ENCODE measurements at regions not wholly inside any gene's neighbourhood (a gene's known extent, or its start where the extent isn't known, plus 50 kb on each side); places are given as distances from the start of the nearest gene placed in this dataset.

DNA sequence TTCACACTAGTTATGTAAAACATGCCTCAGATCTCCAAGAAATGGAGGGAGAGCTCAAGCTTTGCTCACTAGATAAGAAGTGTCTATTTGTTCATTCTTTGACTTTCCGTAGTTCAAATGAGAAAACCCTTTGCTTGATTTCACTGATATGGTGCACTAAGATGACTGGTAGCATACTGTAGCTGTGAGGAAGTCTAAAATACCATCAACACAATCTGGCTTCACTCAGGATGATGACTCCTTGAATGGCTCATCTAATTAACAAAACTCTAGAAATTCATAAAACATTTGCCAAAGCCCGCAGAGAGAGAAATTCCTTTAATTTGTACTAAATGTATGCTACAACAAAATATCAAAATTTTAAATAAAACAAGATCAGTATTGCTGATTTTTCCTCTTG is 152.8 kb upstream of the STK17B start:
- peaks cover 11% of the 10 kb centered on the region for H3K4me1 ChIP-seq (ENCODE audit: insufficient read depth)
- TF ChIP-seq CREB1 (CRISPR knock-in tag; IDR thresholded peaks at IDR 0.05; ENCODE audit: low read depth), result no peak
- TF ChIP-seq STAT1 (IDR thresholded peaks at IDR 0.05; ENCODE audit: unreplicated experiment), result no peak
- TF ChIP-seq JUNB (IDR thresholded peaks at IDR 0.05; ENCODE audit: unreplicated experiment), result no peak
- no peak for TF ChIP-seq EZH2 (IDR thresholded peaks at IDR 0.05; ENCODE audit: low read depth, unreplicated experiment)
- TF ChIP-seq, protein P1, sequence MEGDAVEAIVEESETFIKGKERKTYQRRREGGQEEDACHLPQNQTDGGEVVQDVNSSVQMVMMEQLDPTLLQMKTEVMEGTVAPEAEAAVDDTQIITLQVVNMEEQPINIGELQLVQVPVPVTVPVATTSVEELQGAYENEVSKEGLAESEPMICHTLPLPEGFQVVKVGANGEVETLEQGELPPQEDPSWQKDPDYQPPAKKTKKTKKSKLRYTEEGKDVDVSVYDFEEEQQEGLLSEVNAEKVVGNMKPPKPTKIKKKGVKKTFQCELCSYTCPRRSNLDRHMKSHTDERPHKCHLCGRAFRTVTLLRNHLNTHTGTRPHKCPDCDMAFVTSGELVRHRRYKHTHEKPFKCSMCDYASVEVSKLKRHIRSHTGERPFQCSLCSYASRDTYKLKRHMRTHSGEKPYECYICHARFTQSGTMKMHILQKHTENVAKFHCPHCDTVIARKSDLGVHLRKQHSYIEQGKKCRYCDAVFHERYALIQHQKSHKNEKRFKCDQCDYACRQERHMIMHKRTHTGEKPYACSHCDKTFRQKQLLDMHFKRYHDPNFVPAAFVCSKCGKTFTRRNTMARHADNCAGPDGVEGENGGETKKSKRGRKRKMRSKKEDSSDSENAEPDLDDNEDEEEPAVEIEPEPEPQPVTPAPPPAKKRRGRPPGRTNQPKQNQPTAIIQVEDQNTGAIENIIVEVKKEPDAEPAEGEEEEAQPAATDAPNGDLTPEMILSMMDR (conservative IDR thresholded peaks at IDR 0.05; ENCODE audit: low read depth in 2 of 2), result no peak
- no peak for TF ChIP-seq NANOG (IDR thresholded peaks at IDR 0.05; ENCODE audit: borderline replicate concordance)
- TF ChIP-seq EZH2phosphoT487 (IDR thresholded peaks at IDR 0.05; ENCODE audit: unreplicated experiment), result no peak
- no peak for TF ChIP-seq ZNF114 (CRISPR knock-in tag; IDR thresholded peaks at IDR 0.05)
- TF ChIP-seq, protein P2, sequence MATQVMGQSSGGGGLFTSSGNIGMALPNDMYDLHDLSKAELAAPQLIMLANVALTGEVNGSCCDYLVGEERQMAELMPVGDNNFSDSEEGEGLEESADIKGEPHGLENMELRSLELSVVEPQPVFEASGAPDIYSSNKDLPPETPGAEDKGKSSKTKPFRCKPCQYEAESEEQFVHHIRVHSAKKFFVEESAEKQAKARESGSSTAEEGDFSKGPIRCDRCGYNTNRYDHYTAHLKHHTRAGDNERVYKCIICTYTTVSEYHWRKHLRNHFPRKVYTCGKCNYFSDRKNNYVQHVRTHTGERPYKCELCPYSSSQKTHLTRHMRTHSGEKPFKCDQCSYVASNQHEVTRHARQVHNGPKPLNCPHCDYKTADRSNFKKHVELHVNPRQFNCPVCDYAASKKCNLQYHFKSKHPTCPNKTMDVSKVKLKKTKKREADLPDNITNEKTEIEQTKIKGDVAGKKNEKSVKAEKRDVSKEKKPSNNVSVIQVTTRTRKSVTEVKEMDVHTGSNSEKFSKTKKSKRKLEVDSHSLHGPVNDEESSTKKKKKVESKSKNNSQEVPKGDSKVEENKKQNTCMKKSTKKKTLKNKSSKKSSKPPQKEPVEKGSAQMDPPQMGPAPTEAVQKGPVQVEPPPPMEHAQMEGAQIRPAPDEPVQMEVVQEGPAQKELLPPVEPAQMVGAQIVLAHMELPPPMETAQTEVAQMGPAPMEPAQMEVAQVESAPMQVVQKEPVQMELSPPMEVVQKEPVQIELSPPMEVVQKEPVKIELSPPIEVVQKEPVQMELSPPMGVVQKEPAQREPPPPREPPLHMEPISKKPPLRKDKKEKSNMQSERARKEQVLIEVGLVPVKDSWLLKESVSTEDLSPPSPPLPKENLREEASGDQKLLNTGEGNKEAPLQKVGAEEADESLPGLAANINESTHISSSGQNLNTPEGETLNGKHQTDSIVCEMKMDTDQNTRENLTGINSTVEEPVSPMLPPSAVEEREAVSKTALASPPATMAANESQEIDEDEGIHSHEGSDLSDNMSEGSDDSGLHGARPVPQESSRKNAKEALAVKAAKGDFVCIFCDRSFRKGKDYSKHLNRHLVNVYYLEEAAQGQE (IDR thresholded peaks at IDR 0.05; ENCODE audit: unreplicated experiment), result no peak
- no peak for TF ChIP-seq ZNF331 (CRISPR knock-in tag; IDR thresholded peaks at IDR 0.05; ENCODE audit: low read depth)
- no peak for TF ChIP-seq POLR2AphosphoS5 (IDR thresholded peaks at IDR 0.05; ENCODE audit: low read depth)
- TF ChIP-seq, protein P3, sequence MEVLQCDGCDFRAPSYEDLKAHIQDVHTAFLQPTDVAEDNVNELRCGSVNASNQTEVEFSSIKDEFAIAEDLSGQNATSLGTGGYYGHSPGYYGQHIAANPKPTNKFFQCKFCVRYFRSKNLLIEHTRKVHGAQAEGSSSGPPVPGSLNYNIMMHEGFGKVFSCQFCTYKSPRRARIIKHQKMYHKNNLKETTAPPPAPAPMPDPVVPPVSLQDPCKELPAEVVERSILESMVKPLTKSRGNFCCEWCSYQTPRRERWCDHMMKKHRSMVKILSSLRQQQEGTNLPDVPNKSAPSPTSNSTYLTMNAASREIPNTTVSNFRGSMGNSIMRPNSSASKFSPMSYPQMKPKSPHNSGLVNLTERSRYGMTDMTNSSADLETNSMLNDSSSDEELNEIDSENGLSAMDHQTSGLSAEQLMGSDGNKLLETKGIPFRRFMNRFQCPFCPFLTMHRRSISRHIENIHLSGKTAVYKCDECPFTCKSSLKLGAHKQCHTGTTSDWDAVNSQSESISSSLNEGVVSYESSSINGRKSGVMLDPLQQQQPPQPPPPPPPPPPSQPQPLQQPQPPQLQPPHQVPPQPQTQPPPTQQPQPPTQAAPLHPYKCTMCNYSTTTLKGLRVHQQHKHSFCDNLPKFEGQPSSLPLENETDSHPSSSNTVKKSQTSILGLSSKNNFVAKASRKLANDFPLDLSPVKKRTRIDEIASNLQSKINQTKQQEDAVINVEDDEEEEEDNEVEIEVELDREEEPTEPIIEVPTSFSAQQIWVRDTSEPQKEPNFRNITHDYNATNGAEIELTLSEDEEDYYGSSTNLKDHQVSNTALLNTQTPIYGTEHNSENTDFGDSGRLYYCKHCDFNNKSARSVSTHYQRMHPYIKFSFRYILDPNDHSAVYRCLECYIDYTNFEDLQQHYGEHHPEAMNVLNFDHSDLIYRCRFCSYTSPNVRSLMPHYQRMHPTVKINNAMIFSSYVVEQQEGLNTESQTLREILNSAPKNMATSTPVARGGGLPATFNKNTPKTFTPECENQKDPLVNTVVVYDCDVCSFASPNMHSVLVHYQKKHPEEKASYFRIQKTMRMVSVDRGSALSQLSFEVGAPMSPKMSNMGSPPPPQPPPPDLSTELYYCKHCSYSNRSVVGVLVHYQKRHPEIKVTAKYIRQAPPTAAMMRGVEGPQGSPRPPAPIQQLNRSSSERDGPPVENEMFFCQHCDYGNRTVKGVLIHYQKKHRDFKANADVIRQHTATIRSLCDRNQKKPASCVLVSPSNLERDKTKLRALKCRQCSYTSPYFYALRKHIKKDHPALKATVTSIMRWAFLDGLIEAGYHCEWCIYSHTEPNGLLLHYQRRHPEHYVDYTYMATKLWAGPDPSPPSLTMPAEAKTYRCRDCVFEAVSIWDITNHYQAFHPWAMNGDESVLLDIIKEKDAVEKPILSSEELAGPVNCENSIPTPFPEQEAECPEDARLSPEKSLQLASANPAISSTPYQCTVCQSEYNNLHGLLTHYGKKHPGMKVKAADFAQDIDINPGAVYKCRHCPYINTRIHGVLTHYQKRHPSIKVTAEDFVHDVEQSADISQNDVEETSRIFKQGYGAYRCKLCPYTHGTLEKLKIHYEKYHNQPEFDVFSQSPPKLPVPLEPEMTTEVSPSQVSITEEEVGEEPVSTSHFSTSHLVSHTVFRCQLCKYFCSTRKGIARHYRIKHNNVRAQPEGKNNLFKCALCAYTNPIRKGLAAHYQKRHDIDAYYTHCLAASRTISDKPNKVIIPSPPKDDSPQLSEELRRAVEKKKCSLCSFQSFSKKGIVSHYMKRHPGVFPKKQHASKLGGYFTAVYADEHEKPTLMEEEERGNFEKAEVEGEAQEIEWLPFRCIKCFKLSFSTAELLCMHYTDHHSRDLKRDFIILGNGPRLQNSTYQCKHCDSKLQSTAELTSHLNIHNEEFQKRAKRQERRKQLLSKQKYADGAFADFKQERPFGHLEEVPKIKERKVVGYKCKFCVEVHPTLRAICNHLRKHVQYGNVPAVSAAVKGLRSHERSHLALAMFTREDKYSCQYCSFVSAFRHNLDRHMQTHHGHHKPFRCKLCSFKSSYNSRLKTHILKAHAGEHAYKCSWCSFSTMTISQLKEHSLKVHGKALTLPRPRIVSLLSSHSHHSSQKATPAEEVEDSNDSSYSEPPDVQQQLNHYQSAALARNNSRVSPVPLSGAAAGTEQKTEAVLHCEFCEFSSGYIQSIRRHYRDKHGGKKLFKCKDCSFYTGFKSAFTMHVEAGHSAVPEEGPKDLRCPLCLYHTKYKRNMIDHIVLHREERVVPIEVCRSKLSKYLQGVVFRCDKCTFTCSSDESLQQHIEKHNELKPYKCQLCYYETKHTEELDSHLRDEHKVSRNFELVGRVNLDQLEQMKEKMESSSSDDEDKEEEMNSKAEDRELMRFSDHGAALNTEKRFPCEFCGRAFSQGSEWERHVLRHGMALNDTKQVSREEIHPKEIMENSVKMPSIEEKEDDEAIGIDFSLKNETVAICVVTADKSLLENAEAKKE (CRISPR knock-in tag; IDR thresholded peaks at IDR 0.05), result no peak
- TF ChIP-seq, protein P4, sequence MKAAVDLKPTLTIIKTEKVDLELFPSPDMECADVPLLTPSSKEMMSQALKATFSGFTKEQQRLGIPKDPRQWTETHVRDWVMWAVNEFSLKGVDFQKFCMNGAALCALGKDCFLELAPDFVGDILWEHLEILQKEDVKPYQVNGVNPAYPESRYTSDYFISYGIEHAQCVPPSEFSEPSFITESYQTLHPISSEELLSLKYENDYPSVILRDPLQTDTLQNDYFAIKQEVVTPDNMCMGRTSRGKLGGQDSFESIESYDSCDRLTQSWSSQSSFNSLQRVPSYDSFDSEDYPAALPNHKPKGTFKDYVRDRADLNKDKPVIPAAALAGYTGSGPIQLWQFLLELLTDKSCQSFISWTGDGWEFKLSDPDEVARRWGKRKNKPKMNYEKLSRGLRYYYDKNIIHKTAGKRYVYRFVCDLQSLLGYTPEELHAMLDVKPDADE (IDR thresholded peaks at IDR 0.05), result no peak
- no peaks in the 10 kb centered on the region for H3K36me3 ChIP-seq (ENCODE audit: insufficient read depth)
- H3K27ac Mint-ChIP-seq, result no peak overlapping the region
- DNase-seq (ENCODE audit: low spot score) (no peak), ATAC-seq (no peak)
- H3K4me3 ChIP-seq, result no peak overlapping the region
- no peak overlapping the region for H3K4me2 ChIP-seq
- no peak overlapping the region for H3K27ac ChIP-seq (ENCODE audit: low read depth)
- no peaks in the 10 kb centered on the region for H3K36me3 Mint-ChIP-seq (ENCODE audit: low read depth)
- peaks cover 8% of the 10 kb centered on the region for H3K4me1 Mint-ChIP-seq
- H3K79me2 ChIP-seq (replicated peaks; ENCODE audit: insufficient read depth), result no peaks in the 10 kb centered on the region
- no peaks in the 10 kb centered on the region for H3K9me2 ChIP-seq (ENCODE audit: insufficient read depth)
- H3K27me3 ChIP-seq (ENCODE audit: insufficient read depth), result no peaks in the 10 kb centered on the region
- H4K20me1 ChIP-seq (replicated peaks; ENCODE audit: insufficient read depth), result no peaks in the 10 kb centered on the region
- H3F3A ChIP-seq (replicated peaks; ENCODE audit: low read depth), result no peaks in the 10 kb centered on the region
- H2AFZ ChIP-seq, result no peak overlapping the region
- no peaks in the 10 kb centered on the region for H3K9me3 Mint-ChIP-seq
- H3K27me3 Mint-ChIP-seq (ENCODE audit: insufficient read depth, low read depth, poor library complexity), result peaks cover 3% of the 10 kb centered on the region
- no peak overlapping the region for H3K4me3 Mint-ChIP-seq

Measured in GM23338 (cell line).